Fibroblast of lung (primary cell): ENCODE measurements at regions not wholly inside any gene's neighbourhood (a gene's known extent, or its start where the extent isn't known, plus 50 kb on each side); places are given as distances from the start of the nearest gene placed in this dataset.

Experiments
- DNase-seq, 2 donors: peaks; one replicate each; pipeline versions ENCODE4 v3.0.0 to v3.0.0-alpha.2; 2010; ENCODE audit warnings: low read depth in 2 of 2
- H2AFZ ChIP-seq: 2 replicates; pipeline ENCODE4 v1.5.1; 2012; ENCODE audit warnings: low read length, control low read depth, inconsistent platforms
- H3K27ac ChIP-seq: 2 replicates; pipeline ENCODE4 v1.5.1; 2011; ENCODE audit warnings: low read length, control low read depth; ENCODE audit not compliant: insufficient read depth
- H3K27me3 ChIP-seq: 2 replicates; pipeline ENCODE4 v1.5.1; 2011; ENCODE audit warnings: mild to moderate bottlenecking, low read length; ENCODE audit not compliant: control insufficient read depth, insufficient read depth
- H3K36me3 ChIP-seq: 2 replicates; pipeline ENCODE4 v1.5.1; 2011; ENCODE audit warnings: low read length; ENCODE audit not compliant: control insufficient read depth, insufficient read depth
- H3K4me1 ChIP-seq: 2 replicates; pipeline ENCODE4 v1.5.1; 2011; ENCODE audit warnings: low read length; ENCODE audit not compliant: control insufficient read depth, insufficient read depth; ENCODE audit errors: extremely low read depth
- H3K4me2 ChIP-seq: 2 replicates; pipeline ENCODE4 v1.5.1; 2011; ENCODE audit warnings: low read length, control low read depth; ENCODE audit not compliant: insufficient read depth; ENCODE audit errors: extremely low read depth
- H3K4me3 ChIP-seq, 4 experiments: fragments of 200-600 bp in 1 of 4; sonication (generic) in 1 of 4; replicated peaks in 1 of 4; 2 replicates each; pipeline ENCODE4 v1.5.1; 2011 to 2016; ENCODE audit warnings: low read length in 4 of 4, low read depth in 3 of 4, mild to moderate bottlenecking in 3 of 4, control low read depth in 2 of 4, inconsistent platforms in 1 of 4, mixed read lengths in 1 of 4; ENCODE audit not compliant: insufficient read depth in 1 of 4; ENCODE audit errors: control extremely low read depth in 1 of 4
- H3K79me2 ChIP-seq: 2 replicates; pipeline ENCODE4 v1.5.1; 2012; ENCODE audit warnings: mild to moderate bottlenecking, low read length, inconsistent platforms; ENCODE audit not compliant: control insufficient read depth, insufficient read depth
- H3K9ac ChIP-seq: 2 replicates; pipeline ENCODE4 v1.5.1; 2011; ENCODE audit warnings: mild to moderate bottlenecking, low read length, control low read depth; ENCODE audit not compliant: insufficient read depth
- H3K9me3 ChIP-seq: 2 replicates; pipeline ENCODE4 v1.5.1; 2012; ENCODE audit warnings: low read depth, low read length; ENCODE audit not compliant: control insufficient read depth, insufficient read depth
- H4K20me1 ChIP-seq: 2 replicates; pipeline ENCODE4 v1.5.1; 2011; ENCODE audit warnings: low read length; ENCODE audit not compliant: control insufficient read depth, insufficient read depth; ENCODE audit errors: extremely low read depth
- EZH2 ChIP-seq: IDR thresholded peaks from 2 replicates; pipeline ENCODE4 v1.5.1; 2012; ENCODE audit warnings: low read length, control low read depth, mild to moderate bottlenecking; ENCODE audit errors: missing control alignments
- TF ChIP-seq, protein P1 (sequence below), 2 donors: IDR thresholded peaks in 1 of 2; conservative IDR thresholded peaks in 1 of 2; 1 replicate in 1 of 2; 2 replicates in 1 of 2; pipeline ENCODE4 v1.5.1; 2011 to 2012; ENCODE audit warnings: low read length in 2 of 2, control low read depth in 1 of 2, inconsistent platforms in 1 of 2, low read depth in 1 of 2, mild to moderate bottlenecking in 1 of 2

DNA sequence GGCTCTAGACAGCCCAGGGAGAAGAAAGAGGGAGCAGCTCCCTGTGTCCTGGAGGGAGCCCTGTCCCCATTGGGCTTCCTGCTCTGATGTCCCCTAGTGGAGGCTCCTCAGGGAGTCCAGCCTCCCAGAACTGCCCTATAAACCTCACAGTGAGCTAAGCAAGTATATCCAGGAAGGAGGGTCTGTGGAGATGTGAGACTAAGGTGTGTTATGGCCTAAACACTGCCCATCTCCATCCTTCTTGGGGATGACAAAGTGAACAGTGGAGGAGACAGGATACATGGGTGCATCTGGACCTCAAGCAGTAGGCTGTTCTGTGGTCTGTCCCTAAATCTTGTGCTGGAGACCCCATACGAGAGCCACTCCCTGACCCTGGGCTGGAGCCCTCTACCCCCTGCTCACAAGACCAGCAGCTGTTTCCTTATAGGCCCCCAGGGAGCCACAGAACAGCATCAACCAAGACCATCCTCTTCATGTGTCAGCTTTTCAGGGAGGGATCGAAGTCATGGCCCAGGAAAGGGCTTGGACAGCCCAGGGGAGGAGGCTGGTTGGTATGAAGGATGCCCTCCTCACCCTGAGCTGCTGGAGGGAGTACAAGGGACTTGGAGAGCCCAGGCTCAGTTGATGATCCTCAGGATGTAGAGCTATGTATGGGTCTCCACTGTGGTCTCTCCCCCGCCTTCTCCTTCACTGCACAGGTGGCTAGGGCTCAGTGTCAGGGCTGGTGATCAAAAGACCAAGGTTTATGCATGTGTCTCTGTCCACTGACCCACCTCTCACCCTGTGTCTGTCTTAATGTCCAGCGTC lies 49.7 kb upstream of the TOP3B start:
- TF ChIP-seq EZH2: no peak
- TF ChIP-seq, protein P1, sequence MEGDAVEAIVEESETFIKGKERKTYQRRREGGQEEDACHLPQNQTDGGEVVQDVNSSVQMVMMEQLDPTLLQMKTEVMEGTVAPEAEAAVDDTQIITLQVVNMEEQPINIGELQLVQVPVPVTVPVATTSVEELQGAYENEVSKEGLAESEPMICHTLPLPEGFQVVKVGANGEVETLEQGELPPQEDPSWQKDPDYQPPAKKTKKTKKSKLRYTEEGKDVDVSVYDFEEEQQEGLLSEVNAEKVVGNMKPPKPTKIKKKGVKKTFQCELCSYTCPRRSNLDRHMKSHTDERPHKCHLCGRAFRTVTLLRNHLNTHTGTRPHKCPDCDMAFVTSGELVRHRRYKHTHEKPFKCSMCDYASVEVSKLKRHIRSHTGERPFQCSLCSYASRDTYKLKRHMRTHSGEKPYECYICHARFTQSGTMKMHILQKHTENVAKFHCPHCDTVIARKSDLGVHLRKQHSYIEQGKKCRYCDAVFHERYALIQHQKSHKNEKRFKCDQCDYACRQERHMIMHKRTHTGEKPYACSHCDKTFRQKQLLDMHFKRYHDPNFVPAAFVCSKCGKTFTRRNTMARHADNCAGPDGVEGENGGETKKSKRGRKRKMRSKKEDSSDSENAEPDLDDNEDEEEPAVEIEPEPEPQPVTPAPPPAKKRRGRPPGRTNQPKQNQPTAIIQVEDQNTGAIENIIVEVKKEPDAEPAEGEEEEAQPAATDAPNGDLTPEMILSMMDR (conservative IDR thresholded peaks at IDR 0.05 in 1 of 2, IDR thresholded peaks at IDR 0.05 in 1 of 2; ENCODE audit: low read depth in 1 of 2, low read length in 2 of 2): no peak

More for the DNA sequence above, 49.7 kb upstream of the TOP3B start:
- H3K4me2 ChIP-seq: no peak overlapping the region
- no peak overlapping the region for H3K27ac ChIP-seq
- no peaks in the 10 kb centered on the region for H3K9me3 ChIP-seq
- no peak for DNase-seq
- no peak overlapping the region for H3K9ac ChIP-seq
- peaks cover 8% of the 10 kb centered on the region for H3K27me3 ChIP-seq
- no peaks in the 10 kb centered on the region for H3K4me1 ChIP-seq
- no peak overlapping the region for H2AFZ ChIP-seq
- H4K20me1 ChIP-seq: no peaks in the 10 kb centered on the region
- H3K36me3 ChIP-seq: no peaks in the 10 kb centered on the region
- H3K79me2 ChIP-seq: no peaks in the 10 kb centered on the region
- H3K4me3 ChIP-seq: no peak overlapping the region
